HCT116 (cell line): ENCODE measurements at regions not wholly inside any gene's neighbourhood (a gene's known extent, or its start where the extent isn't known, plus 50 kb on each side); places are given as distances from the start of the nearest gene placed in this dataset.

Experiments used
- ATAC-seq: fragments of 200-7000 bp; cut with Tn5 transposase; 2 replicates; pipeline ENCODE4 v1.9.1; 2020; ENCODE audit warnings: mild to moderate bottlenecking, moderate library complexity
- BruUV-seq: library from RNA; stranded (reverse); fragments of 400-500 nt; replicated peaks from 2 replicates; lab custom pipeline; 2021; lab: Mats Ljungman, UMichigan
- CTCF ChIA-PET: fragments of 300-600 bp; sonication (Branson Sonifier 250); formaldehyde crosslinking; loops from one replicate; lab custom pipeline; 2021; ENCODE audit warnings: antibody characterized with exemption; lab: Charles Lee
- POLR2A ChIA-PET: fragments of 300-600, 350-600 bp; sonication (Branson Sonifier 250); formaldehyde crosslinking; loops from one replicate; lab custom pipeline; 2021; ENCODE audit warnings: antibody characterized with exemption; lab: Charles Lee
- RAD21 ChIA-PET, 2 experiments: fragments of 300-600 bp; sonication (Branson Sonifier 250); formaldehyde crosslinking; loops; one replicate each; lab custom pipeline; 2023; ENCODE audit warnings: low total read pairs in 2 of 2; ENCODE audit not compliant: uncharacterized antibody in 2 of 2, unreplicated experiment in 2 of 2, low non-redundant PET in 1 of 2; lab: Charles Lee
- DNase-seq: peaks from one replicate; pipeline ENCODE4 v3.0.0-alpha.2; 2010; ENCODE audit warnings: low read depth, low spot score
- H2AFZ ChIP-seq: fragments of 200-600 bp; shearing (Covaris generic), sonication (generic); 2 replicates; pipeline ENCODE4 v1.6.1; 2017; ENCODE audit warnings: low read depth, mixed run types, mixed read lengths, antibody characterized with exemption, low read length; ENCODE audit not compliant: poor library complexity, severe bottlenecking
- H3K27ac ChIP-seq: 2 replicates; pipeline ENCODE4 v1.5.1; 2012; ENCODE audit warnings: low read depth, low read length
- H3K27me3 ChIP-seq: fragments of 200-600 bp; sonication (generic); 2 replicates; pipeline ENCODE4 v1.6.1; 2016; ENCODE audit warnings: mixed run types, low read length, mixed read lengths; ENCODE audit not compliant: insufficient read depth
- H3K36me3 ChIP-seq, 2 experiments: fragments of 200-500 bp in 1 of 2; fragments of 200-600 bp in 1 of 2; sonication (Bioruptor generic) in 1 of 2; sonication (generic) in 1 of 2; 2 replicates each; pipeline versions ENCODE4 v1.5.1 to v1.6.1; 2014 to 2016; ENCODE audit warnings: low read length in 2 of 2, inconsistent platforms in 1 of 2, mixed read lengths in 1 of 2, mixed run types in 1 of 2; ENCODE audit not compliant: insufficient read depth in 2 of 2, control insufficient read depth in 1 of 2
- H3K4me1 ChIP-seq, 2 experiments: fragments of 200-600 bp in 1 of 2; sonication (generic) in 1 of 2; 2 replicates each; pipeline versions ENCODE4 v1.5.1 to v1.6.1; 2012 to 2017; ENCODE audit warnings: low read length in 2 of 2, inconsistent platforms in 1 of 2, mild to moderate bottlenecking in 1 of 2, mixed read lengths in 1 of 2, mixed run types in 1 of 2, moderate library complexity in 1 of 2; ENCODE audit not compliant: insufficient read depth in 2 of 2, control insufficient read depth in 1 of 2
- H3K4me2 ChIP-seq: fragments of 200-600 bp; sonication (generic); 2 replicates; pipeline ENCODE4 v1.6.1; 2017; ENCODE audit warnings: mixed run types, low read length, mixed read lengths
- H3K4me3 ChIP-seq, 2 experiments: fragments of 200-600 bp in 1 of 2; sonication (generic) in 1 of 2; replicated peaks in 1 of 2; 2 replicates each; pipeline ENCODE4 v1.5.1; 2011 to 2016; ENCODE audit warnings: low read length in 2 of 2, control low read depth in 1 of 2, low read depth in 1 of 2, mild to moderate bottlenecking in 1 of 2, mixed read lengths in 1 of 2, mixed run types in 1 of 2
- H3K79me2 ChIP-seq: fragments of 200-600 bp; sonication (generic); 2 replicates; pipeline ENCODE4 v1.6.1; 2017; ENCODE audit warnings: mild to moderate bottlenecking, mixed run types, low read length, moderate library complexity, mixed read lengths; ENCODE audit not compliant: insufficient read depth
- H3K9ac ChIP-seq: fragments of 200-600 bp; sonication (generic); 2 replicates; pipeline ENCODE4 v1.6.1; 2016; ENCODE audit warnings: low read length, mixed read lengths
- H3K9me2 ChIP-seq: fragments of 200-600 bp; sonication (generic), shearing (Covaris generic); 2 replicates; pipeline ENCODE4 v1.6.1; 2017; ENCODE audit warnings: mixed run types, mild to moderate bottlenecking, moderate library complexity; ENCODE audit not compliant: insufficient read depth
- H3K9me3 ChIP-seq, 2 experiments: fragments of 200-500 bp in 1 of 2; fragments of 200-600 bp in 1 of 2; sonication (Bioruptor generic) in 1 of 2; sonication (generic) in 1 of 2; 2 replicates each; pipeline ENCODE4 v1.6.1; 2014 to 2017; ENCODE audit warnings: low read length in 2 of 2, mixed read lengths in 2 of 2, inconsistent platforms in 1 of 2, low read depth in 1 of 2, mild to moderate bottlenecking in 1 of 2, mixed run types in 1 of 2, moderate library complexity in 1 of 2; ENCODE audit not compliant: control insufficient read depth in 1 of 2, insufficient read depth in 1 of 2
- H4K20me1 ChIP-seq: fragments of 200-600 bp; sonication (generic), shearing (Covaris generic); 2 replicates; pipeline ENCODE4 v1.6.1; 2017; ENCODE audit warnings: mixed run types, mild to moderate bottlenecking, moderate library complexity; ENCODE audit not compliant: insufficient read depth
- CBX3 ChIP-seq: IDR thresholded peaks from 2 replicates; pipeline ENCODE4 v1.6.1; 2012; ENCODE audit warnings: low read depth
- JUND ChIP-seq: IDR thresholded peaks from 2 replicates; pipeline ENCODE4 v1.6.1; 2012
- RAD21 ChIP-seq: IDR thresholded peaks from 2 replicates; pipeline ENCODE4 v1.6.1; 2012; ENCODE audit warnings: low read depth, mild to moderate bottlenecking
- REST ChIP-seq: IDR thresholded peaks from 2 replicates; pipeline ENCODE4 v1.6.1; 2012; ENCODE audit warnings: low read depth
- SP1 ChIP-seq: IDR thresholded peaks from 2 replicates; pipeline ENCODE4 v1.6.1; 2012; ENCODE audit warnings: low read depth
- SRF ChIP-seq: IDR thresholded peaks from 2 replicates; pipeline ENCODE4 v1.6.1; 2012; ENCODE audit warnings: low read depth
- ZBTB33 ChIP-seq: IDR thresholded peaks from 2 replicates; pipeline ENCODE4 v1.6.1; 2011; ENCODE audit warnings: mild to moderate bottlenecking, low read length, moderate library complexity; ENCODE audit not compliant: insufficient replicate concordance; ENCODE audit errors: extremely low read depth
- ZFX ChIP-seq: fragments of 450-650 bp; IDR thresholded peaks from 2 replicates; pipeline ENCODE4 v1.6.1; 2017
- intact Hi-C: fragments of 100-400 bp; cut with micrococcal nuclease; formaldehyde crosslinking; loops from 2 replicates; pipeline ENCODE4 v1.10.0; 2022
- TF ChIP-seq, protein P1 (sequence below): IDR thresholded peaks from 2 replicates; pipeline ENCODE4 v1.6.1; 2012

DNA sequence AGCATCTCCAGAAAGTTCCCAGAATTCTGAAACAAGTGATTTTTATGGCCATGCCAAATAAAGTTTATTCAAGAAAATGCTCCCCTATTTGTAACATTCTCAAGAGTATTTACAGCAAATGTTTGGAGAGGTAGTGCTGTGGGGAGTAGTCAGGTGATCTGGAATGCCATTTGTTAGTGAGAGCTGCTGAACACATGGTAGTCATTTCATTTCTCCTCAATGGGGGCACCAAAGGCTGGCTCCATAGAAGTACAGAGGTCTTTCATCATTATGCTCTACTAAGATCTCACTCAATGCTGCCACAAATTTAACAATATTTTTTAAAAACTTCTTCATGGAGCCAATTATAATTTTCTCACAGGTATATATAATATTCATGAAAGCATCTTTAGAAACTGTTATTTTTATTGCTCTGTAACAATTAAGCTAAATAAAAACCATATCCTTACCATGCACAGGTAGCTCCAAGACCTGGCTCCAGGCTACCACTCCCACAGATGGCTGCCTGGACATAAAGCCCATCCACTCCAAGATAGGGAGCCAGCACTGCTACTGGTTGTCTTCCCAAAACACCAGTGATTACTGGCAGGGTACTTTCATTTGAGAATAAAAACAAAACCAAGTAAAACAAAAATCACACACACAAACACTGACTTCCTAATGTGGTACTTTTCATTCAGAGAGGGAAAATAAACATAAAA is 200.8 kb downstream of the PLK2 start:
- no peaks in the 10 kb centered on the region for H3K9me3 ChIP-seq
- H3K9ac ChIP-seq = peak overlapping the region; percentile 40
- H2AFZ ChIP-seq = peak overlapping the region; percentile 88
- peak overlapping the region in 1 of 2 experiments; percentile 34; a peak in 2 of 4 replicates for H3K4me3 ChIP-seq
- TF ChIP-seq RAD21 (0 out of 2 replicates have a peak, but pooled peaks have one; percentile 4), SP1 (no peak)
- TF ChIP-seq, protein P1, sequence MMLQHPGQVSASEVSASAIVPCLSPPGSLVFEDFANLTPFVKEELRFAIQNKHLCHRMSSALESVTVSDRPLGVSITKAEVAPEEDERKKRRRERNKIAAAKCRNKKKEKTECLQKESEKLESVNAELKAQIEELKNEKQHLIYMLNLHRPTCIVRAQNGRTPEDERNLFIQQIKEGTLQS = 0 out of 2 replicates have a peak, but pooled peaks have one; percentile 0
- no peaks in the 10 kb centered on the region for H3K36me3 ChIP-seq
- no peaks in the 10 kb centered on the region for H3K9me2 ChIP-seq
- H4K20me1 ChIP-seq = no peaks in the 10 kb centered on the region
- POLR2A ChIA-PET = interaction anchor here (0.7 kb wide), 1 partner anchor 202 kb away, joined by 4 read pairs; no protein-coding TSS in a partner anchor
- no TSS peak for BruUV-seq
- intact Hi-C loops = no loop called here
- peak overlapping the region; percentile 75 for H3K4me2 ChIP-seq
- RAD21 ChIA-PET = no interaction called here
- CTCF ChIA-PET = interaction anchor here (1.6 kb wide), 1 partner anchor 961 kb away, joined by 3 read pairs; no protein-coding TSS in a partner anchor
- no peak for DNase-seq
- no peaks in the 10 kb centered on the region for H3K27me3 ChIP-seq
- H3K79me2 ChIP-seq = no peaks in the 10 kb centered on the region
- H3K27ac ChIP-seq = peak overlapping the region; percentile 47; the same call in 1 of the 2 replicates
- H3K4me1 ChIP-seq = peaks cover 14 to 21% of the 10 kb centered on the region in 2 experiments
- peak; percentile 66; the same call in 1 of the 2 replicates for ATAC-seq

DNA sequence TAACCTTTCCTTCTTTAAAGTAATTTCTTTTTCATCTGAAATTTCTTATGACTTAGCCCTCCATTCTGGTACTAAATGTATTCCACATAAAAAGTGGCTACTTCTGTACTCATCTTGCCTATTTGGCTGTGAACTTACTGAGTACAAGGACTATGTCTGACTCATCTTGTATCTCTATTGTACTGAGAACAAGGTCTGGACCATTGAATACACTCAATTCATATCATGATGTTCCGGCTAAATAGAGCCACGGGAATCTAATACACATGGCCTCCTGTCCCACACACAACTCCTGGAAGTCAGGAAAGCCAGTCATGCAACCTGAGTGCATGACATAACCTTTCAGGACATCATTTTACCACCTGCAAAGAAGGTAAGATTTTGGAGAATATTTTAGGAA is 203.9 kb downstream of the PLK2 start:
- H3K4me1 ChIP-seq = peaks cover 14 to 21% of the 10 kb centered on the region in 2 experiments
- H3K4me2 ChIP-seq = no peak overlapping the region
- ATAC-seq = no peak
- no peaks in the 10 kb centered on the region; the same call in 1 of the 2 replicates for H3K9me2 ChIP-seq
- no peaks in the 10 kb centered on the region for H3K27me3 ChIP-seq
- H4K20me1 ChIP-seq = no peaks in the 10 kb centered on the region
- TF ChIP-seq JUND = no peak
- no peak for TF ChIP-seq SRF
- no peak for TF ChIP-seq ZFX
- TF ChIP-seq CBX3 = no peak
- TF ChIP-seq ZBTB33 = no peak
- TF ChIP-seq REST = no peak
- no peak for DNase-seq
- intact Hi-C loops = no loop called here
- no peak overlapping the region for H3K4me3 ChIP-seq
- H3K36me3 ChIP-seq = no peaks in the 10 kb centered on the region
- ChIA-PET CTCF (no interaction called here), POLR2A (no interaction called here), RAD21 (no interaction called here)
- no TSS peak for BruUV-seq
- H2AFZ ChIP-seq = no peak overlapping the region
- H3K9me3 ChIP-seq = no peaks in the 10 kb centered on the region
- H3K79me2 ChIP-seq = no peaks in the 10 kb centered on the region
- no peak overlapping the region for H3K9ac ChIP-seq
- no peak overlapping the region for H3K27ac ChIP-seq
